K562 (cell line): ENCODE measurements at regions not wholly inside any gene's neighbourhood (a gene's known extent, or its start where the extent isn't known, plus 50 kb on each side); places are given as distances from the start of the nearest gene placed in this dataset.

Experiments
- ATAC-seq: fragments of 200-7000 bp; cut with Tn5 transposase; 3 replicates; pipeline ENCODE4 v1.9.1; 2020; ENCODE audit warnings: moderate library complexity
- BruUV-seq: library from RNA; stranded (reverse); fragments of 400-500 nt; replicated peaks from 2 replicates; lab custom pipeline; 2021; lab: Mats Ljungman, UMichigan
- CTCF ChIA-PET: fragments of 300-600 bp; formaldehyde crosslinking; extraction: SDS; loops from one replicate; lab custom pipeline; 2021; ENCODE audit warnings: low intra/inter-chr PET ratio; lab: Yijun Ruan, JAX
- POLR2A ChIA-PET: fragments of 300-600, 350-650 bp; sonication (Branson Sonifier 250); formaldehyde crosslinking; extraction: SDS; loops from one replicate; lab custom pipeline; 2021; ENCODE audit warnings: antibody characterized with exemption, inconsistent platforms; lab: Yijun Ruan, JAX
- DNase-seq, 4 experiments: peaks; one replicate each; pipeline versions ENCODE4 v3.0.0 to v3.0.0-alpha.2; 2011 to 2018; ENCODE audit warnings: low spot score in 3 of 4, mixed read lengths in 3 of 4; ENCODE audit errors: extremely low read depth in 1 of 4
- FAIRE-seq: peaks from 2 replicates; lab custom pipeline; 2011; peaks lifted over from hg19 to GRCh38; lab: Jason Lieb, UNC
- H2AFZ ChIP-seq: 2 replicates; pipeline ENCODE4 v1.6.0; 2011; ENCODE audit warnings: low read depth, low read length, control low read depth, inconsistent platforms
- H3K27ac ChIP-seq: fragments of 200-600 bp; 3 replicates; pipeline ENCODE4 v1.8.0; 2011; ENCODE audit warnings: low read depth, mild to moderate bottlenecking, control low read depth, inconsistent platforms, low read length, moderate library complexity, mixed read lengths; ENCODE audit errors: extremely low read depth
- H3K27me3 ChIP-seq, 2 experiments: fragments of 300-600 bp in 1 of 2; 2 replicates in 1 of 2; 3 replicates in 1 of 2; pipeline versions ENCODE4 v1.6.0 to v1.8.0; 2011; ENCODE audit warnings: inconsistent platforms in 2 of 2, low read length in 2 of 2, mild to moderate bottlenecking in 1 of 2, mixed read lengths in 1 of 2, moderate library complexity in 1 of 2; ENCODE audit not compliant: control insufficient read depth in 2 of 2, insufficient read depth in 2 of 2
- H3K36me3 ChIP-seq: fragments of 300-600 bp; 3 replicates; pipeline ENCODE4 v1.8.0; 2011; ENCODE audit warnings: mild to moderate bottlenecking, low read length, inconsistent platforms; ENCODE audit not compliant: control insufficient read depth, insufficient read depth
- H3K4me1 ChIP-seq, 2 experiments: fragments of 200-600 bp in 1 of 2; replicated peaks in 1 of 2; 2 replicates in 1 of 2; 3 replicates in 1 of 2; pipeline versions ENCODE4 v1.5.1 to v1.8.0; 2011; ENCODE audit warnings: inconsistent platforms in 2 of 2, low read length in 2 of 2, mild to moderate bottlenecking in 1 of 2, mixed read lengths in 1 of 2, moderate library complexity in 1 of 2; ENCODE audit not compliant: control insufficient read depth in 2 of 2, insufficient read depth in 2 of 2
- H3K4me2 ChIP-seq: 2 replicates; pipeline ENCODE4 v1.6.1; 2011; ENCODE audit warnings: low read length, control low read depth, inconsistent platforms, mixed read lengths; ENCODE audit not compliant: insufficient read depth
- H3K4me3 ChIP-seq: fragments of 200-600 bp; sonication (generic), shearing (Covaris generic); 2 replicates; pipeline ENCODE4 v1.5.1; 2016; ENCODE audit warnings: control low read depth, inconsistent platforms
- H3K79me2 ChIP-seq: fragments of 200-600 bp; 3 replicates; pipeline ENCODE4 v1.8.0; 2011; ENCODE audit warnings: low read length, inconsistent platforms; ENCODE audit not compliant: control insufficient read depth, insufficient read depth
- H3K9ac ChIP-seq, 2 experiments: 2 replicates each; pipeline versions ENCODE4 v1.6.0 to v1.6.1; 2011; ENCODE audit warnings: low read depth in 2 of 2, low read length in 2 of 2, control low read depth in 1 of 2, inconsistent platforms in 1 of 2, mild to moderate bottlenecking in 1 of 2, mixed read lengths in 1 of 2; ENCODE audit not compliant: insufficient read depth in 1 of 2
- H3K9me1 ChIP-seq: one replicate; pipeline ENCODE4 v1.6.0; 2011; ENCODE audit warnings: inconsistent platforms, mild to moderate bottlenecking, low read length, moderate library complexity; ENCODE audit not compliant: control insufficient read depth, insufficient read depth
- H3K9me3 ChIP-seq: replicated peaks from 2 replicates; pipeline ENCODE4 v1.5.1; 2011; ENCODE audit warnings: low read depth, low read length, inconsistent platforms; ENCODE audit not compliant: control insufficient read depth, insufficient read depth
- H4K20me1 ChIP-seq: replicated peaks from 2 replicates; pipeline ENCODE4 v1.6.1; 2011; ENCODE audit warnings: low read length, inconsistent platforms, mixed read lengths; ENCODE audit not compliant: control insufficient read depth, insufficient read depth
- ATF1 ChIP-seq, 2 experiments: fragments of 450-650 bp in 1 of 2; IDR thresholded peaks; 2 replicates each; pipeline ENCODE4 v1.6.1; 2016; ENCODE audit warnings: missing compliant biosample characterization in 1 of 2, missing genetic modification characterization in 1 of 2
- CREB1 ChIP-seq, 2 experiments: sonication (generic) in 1 of 2; formaldehyde crosslinking in 1 of 2; IDR thresholded peaks; 2 replicates each; pipeline versions ENCODE4 v1.6.1 to v1.8.0; 2012 to 2022; ENCODE audit warnings: inconsistent platforms in 1 of 2, mild to moderate bottlenecking in 1 of 2, missing genetic modification reagents in 1 of 2, moderate library complexity in 1 of 2
- CREM ChIP-seq: IDR thresholded peaks from 2 replicates; pipeline ENCODE4 v1.6.1; 2014; ENCODE audit warnings: antibody characterized with exemption, low read depth
- FOSL1 ChIP-seq: fragments of 200-800 bp; sonication (Bioruptor generic); conservative IDR thresholded peaks from 2 replicates; pipeline ENCODE4 v1.6.1; 2016; ENCODE audit warnings: missing genetic modification characterization, missing compliant biosample characterization
- GTF2E2 ChIP-seq: fragments of 200-800 bp; sonication (Bioruptor generic); IDR thresholded peaks from 2 replicates; pipeline ENCODE4 v1.6.1; 2016; ENCODE audit warnings: missing genetic modification characterization, missing compliant biosample characterization
- PHTF2 ChIP-seq: fragments of 250-450 bp; sonication (Bioruptor Pico); IDR thresholded peaks from 2 replicates; pipeline ENCODE4 v1.5.0; 2021; ENCODE audit warnings: mild to moderate bottlenecking
- RBM17 ChIP-seq: fragments of 200-400 bp; formaldehyde crosslinking; IDR thresholded peaks from 2 replicates; pipeline ENCODE4 v1.6.1; 2017; ENCODE audit warnings: low read depth, mild to moderate bottlenecking, low read length, borderline replicate concordance
- RFX5 ChIP-seq: IDR thresholded peaks from 2 replicates; pipeline ENCODE4 v1.6.1; 2011; ENCODE audit warnings: low read depth, mild to moderate bottlenecking, improper control_type of control experiment, low read length
- WGBS: fragments of 100-300 bp; shearing (Covaris generic); methylation state at CpG from one replicate; pipeline ENCODE4 v1.1.6; 2016; ENCODE audit warnings: low coverage, mixed read lengths; ENCODE audit not compliant: insufficient coverage; ENCODE audit errors: missing lambda C conversion rate; 5-methylcytosine and 5-hydroxymethylcytosine counted together
- in situ Hi-C: fragments of 300-500 bp; cut with MboI; formaldehyde crosslinking; loops from 4 replicates; pipeline ENCODE4 v1.15.0; 2018; ENCODE audit warnings: inconsistent platforms, mixed read lengths
- intact Hi-C: fragments of 100-400 bp; cut with micrococcal nuclease; formaldehyde crosslinking; loops from 2 replicates; pipeline ENCODE4 v1.14.2; 2022

DNA sequence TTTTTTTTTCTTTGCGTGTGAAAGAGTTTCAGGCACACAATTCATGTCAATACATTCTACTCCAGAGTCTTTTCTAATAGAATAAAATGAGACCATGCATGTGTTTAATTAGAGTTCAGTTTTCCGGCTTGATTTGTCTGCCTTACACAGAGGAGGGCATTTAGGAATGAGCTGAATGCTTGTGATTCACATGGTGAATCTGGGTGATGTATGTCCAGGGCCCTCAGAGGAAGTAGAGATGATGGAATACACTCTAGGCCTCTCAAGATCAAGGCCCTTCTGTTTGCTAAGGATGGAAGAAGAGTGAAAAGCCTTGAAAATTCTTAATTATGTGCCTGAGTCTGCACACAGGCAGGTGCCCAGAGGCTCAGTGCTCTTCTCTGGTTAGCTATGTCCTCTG is 71.0 kb upstream of the CYRIA start (continued):
- TF ChIP-seq GTF2E2 (tag) = no peak

DNA sequence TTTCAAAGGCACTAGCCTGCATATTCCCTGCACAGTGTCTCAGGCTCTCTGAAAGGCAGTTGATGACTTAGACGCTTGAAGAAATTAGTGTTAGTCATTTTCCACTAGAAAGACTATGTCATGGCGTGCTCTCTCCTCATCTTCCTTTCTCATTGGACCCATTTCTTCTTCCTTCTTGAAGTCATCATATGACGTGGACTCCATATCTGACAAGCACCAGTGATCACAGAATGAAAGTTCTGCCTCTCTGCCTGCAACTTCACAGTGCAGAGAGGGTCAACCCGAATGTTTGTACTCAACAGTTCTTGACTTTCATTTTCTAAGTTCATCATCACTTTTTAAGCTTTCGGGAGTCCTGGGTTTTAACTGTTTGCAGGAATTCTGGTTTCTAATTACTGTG is 63.7 kb upstream of the CYRIA start:
- no peak for ATAC-seq
- intact Hi-C loops (no loop called here), in situ Hi-C loops (no loop called here)
- Histone ChIP-seq H3K4me2 (no peak overlapping the region), H3K9me3 (no peaks in the 10 kb centered on the region; the same call in 1 of the 2 replicates), H3K9me1 (no peaks in the 10 kb centered on the region), H3K27me3 (peaks cover 2 to 10% of the 10 kb centered on the region in 2 experiments; a peak in 3 of 5 replicates), H3K4me3 (no peak overlapping the region), H3K4me1 (no peaks in the 10 kb centered on the region), H3K79me2 (no peaks in the 10 kb centered on the region), H3K9ac (no peak overlapping the region), H4K20me1 (no peaks in the 10 kb centered on the region), H3K27ac (no peak overlapping the region), H3K36me3 (no peaks in the 10 kb centered on the region), H2AFZ (no peak overlapping the region)
- no TSS peak for BruUV-seq
- FAIRE-seq = no peak
- ChIA-PET POLR2A (no interaction called here), CTCF (interaction anchor here (0.6 kb wide), 1 partner anchor 96 kb away, joined by 3 read pairs; no protein-coding TSS in a partner anchor)
- TF ChIP-seq FOSL1 (tag) (0 out of 2 replicates have a peak, but pooled peaks have one; percentile 33), PHTF2 (CRISPR knock-in tag) (no peak), ATF1 (CRISPR knock-in tag; IDR thresholded peaks at IDR 0.05) (no peak), ATF1 (tag; IDR thresholded peaks at IDR 0.05) (peak; percentile 49), RFX5 (no peak), CREB1 (IDR thresholded peaks at IDR 0.05) (no peak), CREB1 (CRISPR knock-in tag; IDR thresholded peaks at IDR 0.05) (peak; percentile 37; the same call in 1 of the 2 replicates), CREM (peak; percentile 69), RBM17 (no peak)
- no peak for DNase-seq
- WGBS = 2% methylated on average over 5 of the region's 5 CpGs
